Parathyroid adenoma (tissue), 2 donors: ENCODE measurements at regions not wholly inside any gene's neighbourhood (a gene's known extent, or its start where the extent isn't known, plus 50 kb on each side); places are given as distances from the start of the nearest gene placed in this dataset.

ENCODE experiments used
- H2AFZ ChIP-seq: fragments of 300-600 bp; sonication (generic); one replicate; pipeline ENCODE4 v1.7.0; 2017; ENCODE audit warnings: antibody characterized with exemption, mild to moderate bottlenecking
- H3K27ac ChIP-seq: fragments of 300-600 bp; sonication (generic); one replicate; pipeline ENCODE4 v1.7.0; 2017
- H3K27me3 ChIP-seq: fragments of 300-600 bp; sonication (generic); one replicate; pipeline ENCODE4 v1.7.0; 2017; ENCODE audit warnings: low read length; ENCODE audit not compliant: control insufficient read depth, insufficient read depth
- H3K36me3 ChIP-seq: fragments of 300-600 bp; sonication (generic); one replicate; pipeline ENCODE4 v1.7.0; 2017; ENCODE audit warnings: low read length; ENCODE audit not compliant: control insufficient read depth, insufficient read depth
- H3K4me1 ChIP-seq: fragments of 300-600 bp; sonication (generic); one replicate; pipeline ENCODE4 v1.7.0; 2017; ENCODE audit warnings: control low read depth
- H3K4me2 ChIP-seq: fragments of 300-600 bp; sonication (generic); one replicate; pipeline ENCODE4 v1.7.0; 2017; ENCODE audit warnings: low read length
- H3K4me3 ChIP-seq: fragments of 300-600 bp; sonication (generic); one replicate; pipeline ENCODE4 v1.7.0; 2017; ENCODE audit warnings: low read depth, low read length
- H3K79me2 ChIP-seq: fragments of 300-600 bp; sonication (generic); one replicate; pipeline ENCODE4 v1.7.0; 2017; ENCODE audit warnings: control low read depth
- H3K9ac ChIP-seq: fragments of 300-600 bp; sonication (generic); one replicate; pipeline ENCODE4 v1.7.0; 2017; ENCODE audit warnings: mild to moderate bottlenecking
- H3K9me3 ChIP-seq: fragments of 300-600 bp; sonication (generic); one replicate; pipeline ENCODE4 v1.7.0; 2017; ENCODE audit warnings: low read length; ENCODE audit not compliant: control insufficient read depth
- CTCF ChIP-seq: fragments of 300-600 bp; sonication (generic); IDR thresholded peaks from one replicate; pipeline ENCODE4 v1.7.0; 2017; ENCODE audit warnings: antibody characterized with exemption, mild to moderate bottlenecking
- donor health status: primary hyperparathyroidism.

GRCh38 chr22:47810505-47811500, 1048.4 kb downstream of the TBC1D22A start:
- no peaks in the 10 kb centered on the region for H3K79me2 ChIP-seq
- H3K9me3 ChIP-seq, result no peaks in the 10 kb centered on the region
- no peak overlapping the region for H3K27ac ChIP-seq
- no peak for TF ChIP-seq CTCF
- H3K4me2 ChIP-seq, result no peak overlapping the region
- no peak overlapping the region for H2AFZ ChIP-seq
- H3K4me1 ChIP-seq, result no peaks in the 10 kb centered on the region
- no peak overlapping the region for H3K4me3 ChIP-seq
- H3K36me3 ChIP-seq, result no peaks in the 10 kb centered on the region
- no peak overlapping the region for H3K9ac ChIP-seq
- H3K27me3 ChIP-seq, result no peaks in the 10 kb centered on the region

GRCh38 chr22:47808886-47809620, 1046.6 kb downstream of the TBC1D22A start:
- no peak for TF ChIP-seq CTCF
- H3K4me1 ChIP-seq, result no peaks in the 10 kb centered on the region
- no peak overlapping the region for H3K9ac ChIP-seq
- no peak overlapping the region for H2AFZ ChIP-seq
- H3K27me3 ChIP-seq, result no peaks in the 10 kb centered on the region
- H3K36me3 ChIP-seq, result no peaks in the 10 kb centered on the region
- no peak overlapping the region for H3K4me3 ChIP-seq
- no peaks in the 10 kb centered on the region for H3K9me3 ChIP-seq
- H3K27ac ChIP-seq, result no peak overlapping the region
- no peaks in the 10 kb centered on the region for H3K79me2 ChIP-seq
- H3K4me2 ChIP-seq, result no peak overlapping the region

- Histone ChIP-seq H3K36me3 (no peaks in the 10 kb centered on the region), H2AFZ (no peak overlapping the region), H3K4me3 (no peak overlapping the region), H3K27ac (no peak overlapping the region), H3K4me2 (no peak overlapping the region), H3K9ac (no peak overlapping the region), H3K79me2 (no peaks in the 10 kb centered on the region), H3K27me3 (no peaks in the 10 kb centered on the region), H3K4me1 (no peaks in the 10 kb centered on the region), H3K9me3 (no peaks in the 10 kb centered on the region)
- no peak for TF ChIP-seq CTCF
Measured at GRCh38 chr22:47808236-47808635, 1045.8 kb downstream of the TBC1D22A start.

GRCh38 chr22:47807506-47807905, 1045.1 kb downstream of the TBC1D22A start:
- Histone ChIP-seq H3K79me2 (no peaks in the 10 kb centered on the region), H2AFZ (no peak overlapping the region), H3K27ac (no peak overlapping the region)

More at GRCh38 chr22:47807506-47807905, 1045.1 kb downstream of the TBC1D22A start:
- Histone ChIP-seq H3K4me3 (no peak overlapping the region), H3K4me1 (no peaks in the 10 kb centered on the region), H3K27me3 (no peaks in the 10 kb centered on the region), H3K4me2 (no peak overlapping the region), H3K36me3 (no peaks in the 10 kb centered on the region), H3K9ac (no peak overlapping the region), H3K9me3 (no peaks in the 10 kb centered on the region)
- TF ChIP-seq CTCF, result no peak
